ENCODE measurements at regions not wholly inside any gene's neighbourhood (a gene's known extent, or its start where the extent isn't known, plus 50 kb on each side); places are given as distances from the start of the nearest gene placed in this dataset.

GRCh38 chr11:22982903-22983302 is 122.6 kb upstream of the CCDC179 start:
- TF ChIP-seq, protein P1, sequence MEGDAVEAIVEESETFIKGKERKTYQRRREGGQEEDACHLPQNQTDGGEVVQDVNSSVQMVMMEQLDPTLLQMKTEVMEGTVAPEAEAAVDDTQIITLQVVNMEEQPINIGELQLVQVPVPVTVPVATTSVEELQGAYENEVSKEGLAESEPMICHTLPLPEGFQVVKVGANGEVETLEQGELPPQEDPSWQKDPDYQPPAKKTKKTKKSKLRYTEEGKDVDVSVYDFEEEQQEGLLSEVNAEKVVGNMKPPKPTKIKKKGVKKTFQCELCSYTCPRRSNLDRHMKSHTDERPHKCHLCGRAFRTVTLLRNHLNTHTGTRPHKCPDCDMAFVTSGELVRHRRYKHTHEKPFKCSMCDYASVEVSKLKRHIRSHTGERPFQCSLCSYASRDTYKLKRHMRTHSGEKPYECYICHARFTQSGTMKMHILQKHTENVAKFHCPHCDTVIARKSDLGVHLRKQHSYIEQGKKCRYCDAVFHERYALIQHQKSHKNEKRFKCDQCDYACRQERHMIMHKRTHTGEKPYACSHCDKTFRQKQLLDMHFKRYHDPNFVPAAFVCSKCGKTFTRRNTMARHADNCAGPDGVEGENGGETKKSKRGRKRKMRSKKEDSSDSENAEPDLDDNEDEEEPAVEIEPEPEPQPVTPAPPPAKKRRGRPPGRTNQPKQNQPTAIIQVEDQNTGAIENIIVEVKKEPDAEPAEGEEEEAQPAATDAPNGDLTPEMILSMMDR (conservative IDR thresholded peaks at IDR 0.05), result no peak
- no peak for TF ChIP-seq ZFX (IDR thresholded peaks at IDR 0.05)

All from C4-2B (cell line).